GM21515 (cell line): ENCODE measurements at regions not wholly inside any gene's neighbourhood (a gene's known extent, or its start where the extent isn't known, plus 50 kb on each side); places are given as distances from the start of the nearest gene placed in this dataset.

Experiments used
- ATAC-seq: cut with Tn5 transposase; IDR thresholded peaks from one replicate; pipeline ENCODE4 v1.9.1; 2021; ENCODE audit not compliant: unreplicated experiment

DNA sequence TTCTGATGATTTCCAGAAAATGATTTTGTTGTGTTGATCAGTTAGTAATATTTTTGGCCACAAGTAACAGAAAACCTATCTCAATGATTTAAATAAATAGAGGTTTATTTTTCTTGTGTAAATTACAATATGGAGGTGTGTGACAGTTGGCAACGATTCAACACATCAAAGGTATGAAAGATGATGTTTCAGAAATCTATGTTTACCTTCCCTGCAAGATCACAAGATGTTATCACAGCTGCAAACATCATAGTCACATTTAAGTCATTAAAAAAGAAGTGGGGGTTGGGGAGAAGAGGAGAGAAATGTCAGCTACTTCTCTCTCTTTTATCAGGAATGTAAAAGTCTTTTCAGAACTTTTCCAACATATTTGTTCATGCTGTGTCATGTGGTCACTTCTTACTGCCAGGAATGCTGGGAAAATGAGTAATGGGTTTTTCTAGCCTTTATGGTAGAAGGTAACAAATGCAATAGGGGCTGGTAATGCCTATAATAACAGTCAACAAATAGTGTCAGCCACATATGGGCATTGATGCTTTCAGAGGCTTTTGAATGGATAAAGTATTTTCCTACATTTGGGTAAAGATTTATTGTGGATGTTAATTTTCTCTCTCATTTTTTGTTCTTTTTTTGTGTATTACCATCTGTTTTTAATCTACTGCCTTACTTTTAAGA lies 742.7 kb downstream of the TLE1 start:
- ATAC-seq, result no peak

DNA sequence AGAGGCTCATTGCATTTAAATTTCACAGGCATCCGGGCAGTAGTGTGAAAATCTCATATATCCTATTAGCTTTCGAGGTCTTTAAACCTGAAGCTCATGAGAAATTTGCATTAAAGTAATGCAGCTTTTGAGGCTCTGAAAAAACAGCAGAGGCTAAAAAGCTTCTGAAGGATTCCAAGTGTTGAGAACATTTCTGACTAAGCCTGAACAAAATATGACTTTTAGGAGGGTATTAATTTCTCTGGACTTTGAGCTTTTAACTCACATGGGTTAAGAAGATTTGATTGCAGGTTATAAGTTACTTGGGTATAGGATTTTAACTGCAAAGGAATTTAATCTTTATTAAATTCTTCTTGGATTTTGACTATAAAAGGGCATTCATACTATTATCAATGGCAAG lies 743.9 kb downstream of the TLE1 start:
- ATAC-seq, result no peak

DNA sequence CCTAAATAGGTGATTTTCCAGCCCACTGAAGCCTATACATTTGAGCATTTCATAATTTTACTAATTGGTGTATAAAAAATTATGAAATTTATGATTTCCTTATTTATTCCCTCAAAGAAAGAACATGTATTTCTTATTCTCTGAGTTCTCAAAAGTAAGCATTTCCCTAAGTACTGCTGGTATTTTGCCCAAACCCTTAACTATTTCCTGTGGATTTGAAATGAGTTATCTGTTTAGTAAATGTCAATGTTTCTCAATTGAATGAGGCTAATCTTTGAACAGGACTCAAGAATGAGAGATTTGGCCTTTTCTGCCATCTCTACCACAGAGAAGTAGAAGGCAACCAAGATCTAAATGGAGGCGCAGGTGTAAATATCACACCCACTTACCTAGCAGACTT lies 751.7 kb downstream of the TLE1 start:
- ATAC-seq, result no peak

DNA sequence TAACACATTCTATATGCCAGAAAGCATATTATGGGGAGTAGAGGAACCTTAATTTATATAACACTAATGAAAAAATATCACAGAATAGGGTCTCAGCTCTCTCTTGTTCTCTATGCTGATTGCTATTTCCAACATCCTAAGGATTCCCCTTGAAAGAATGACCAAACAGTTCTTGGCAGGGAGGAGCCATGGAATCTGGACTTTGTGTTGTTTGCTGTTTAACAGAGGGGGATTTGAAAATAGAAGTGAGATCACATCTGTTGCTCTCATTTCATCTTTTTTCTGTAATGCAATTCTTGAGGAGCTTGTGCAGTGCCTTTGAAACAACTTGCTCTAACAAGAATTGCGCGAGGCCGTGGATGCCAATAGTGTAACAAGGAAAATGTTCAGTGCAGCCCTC lies 755.3 kb downstream of the TLE1 start:
- no peak for ATAC-seq

DNA sequence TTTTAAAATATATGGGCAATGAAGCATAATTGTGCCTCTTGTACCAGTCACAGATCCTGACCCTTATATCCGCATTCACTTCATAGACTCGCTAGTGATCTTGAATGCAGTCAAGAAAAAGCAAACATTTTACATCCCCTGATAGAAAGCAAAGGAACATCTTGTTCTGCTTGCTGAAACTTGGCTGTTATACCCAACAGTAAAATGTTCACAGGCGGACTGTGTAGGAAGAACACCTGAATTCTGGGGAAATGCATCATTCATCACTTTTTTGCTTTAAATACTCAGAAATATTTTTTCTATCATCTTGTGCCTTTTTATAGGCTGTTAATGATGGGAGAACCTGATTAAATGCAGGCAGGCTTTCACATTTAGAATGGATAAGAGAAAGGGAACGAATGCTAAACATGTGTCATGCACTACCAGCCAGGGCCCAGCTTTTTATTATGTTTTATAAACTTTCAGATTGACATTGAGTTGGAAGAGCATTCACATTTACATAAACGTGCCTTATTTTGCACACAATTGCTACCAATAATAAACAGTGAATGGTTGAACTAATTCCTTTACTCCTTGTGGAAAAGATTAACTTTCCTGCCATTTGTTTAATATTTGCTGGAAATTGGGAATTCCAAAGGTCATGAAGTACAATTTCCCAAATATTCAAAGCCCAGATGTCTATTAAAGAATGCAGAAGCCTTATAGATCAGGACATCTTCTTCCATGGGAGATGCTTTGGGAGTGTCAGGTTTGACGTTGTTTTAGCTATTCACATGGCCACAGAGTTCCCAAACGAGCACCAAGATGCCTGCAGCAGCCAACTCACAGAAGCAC lies 756.2 kb downstream of the TLE1 start:
- no peak for ATAC-seq

DNA sequence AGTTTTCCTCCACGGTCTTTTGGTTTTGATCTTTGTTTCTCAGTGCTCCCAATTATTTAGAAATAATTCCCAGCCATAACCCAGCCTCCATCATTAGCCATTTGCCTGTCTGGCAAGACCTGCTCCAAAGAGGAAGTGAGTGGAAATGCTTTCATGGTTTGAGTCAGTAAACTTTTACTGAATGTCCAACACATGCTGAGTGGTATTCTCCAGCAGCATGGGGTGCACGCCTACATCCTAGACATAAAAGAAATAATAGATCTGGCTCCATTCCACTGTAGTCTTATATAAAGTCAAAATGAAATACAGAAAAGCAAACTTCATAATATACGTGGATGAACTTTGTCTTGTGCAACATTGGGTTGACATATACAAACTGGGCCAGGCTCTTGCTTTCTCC lies 757.2 kb downstream of the TLE1 start:
- no peak for ATAC-seq

DNA sequence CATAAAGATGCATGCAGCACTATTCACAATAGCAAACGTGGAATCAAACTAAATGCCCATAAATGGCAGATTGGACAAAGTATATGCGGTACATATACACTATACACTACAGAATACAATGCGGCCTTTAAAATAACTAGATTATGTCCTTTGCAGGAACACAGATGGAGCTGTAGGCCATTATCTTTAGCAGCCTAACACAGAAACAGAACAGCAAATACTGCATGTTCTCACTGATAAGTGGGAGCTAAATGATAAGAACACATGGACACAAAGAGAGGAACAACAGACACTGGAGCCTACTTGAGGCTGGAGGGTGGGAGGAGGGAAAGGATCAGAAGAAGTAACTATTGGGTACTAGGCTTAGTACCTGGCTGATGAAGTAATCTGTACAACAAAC lies 758.2 kb downstream of the TLE1 start:
- no peak for ATAC-seq

DNA sequence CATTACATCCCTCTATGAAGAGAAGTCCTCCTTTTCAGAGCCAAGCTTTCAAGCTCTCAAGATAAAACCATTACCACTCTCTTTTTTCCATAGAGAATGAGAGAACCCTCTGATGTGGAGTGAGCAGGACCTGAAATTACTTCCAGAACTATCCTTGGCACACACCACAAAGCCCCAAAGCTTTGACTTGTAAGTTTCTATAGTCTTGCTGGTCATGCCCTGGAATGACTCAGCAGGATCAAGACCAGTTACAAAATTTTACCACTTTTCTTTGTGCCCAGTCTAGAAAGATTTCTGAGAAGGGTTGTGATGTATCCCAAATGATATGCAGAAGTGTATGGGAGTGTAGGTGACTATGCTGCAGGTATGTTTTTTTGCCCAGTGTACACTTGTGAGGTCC lies 760.6 kb downstream of the TLE1 start:
- no peak for ATAC-seq

DNA sequence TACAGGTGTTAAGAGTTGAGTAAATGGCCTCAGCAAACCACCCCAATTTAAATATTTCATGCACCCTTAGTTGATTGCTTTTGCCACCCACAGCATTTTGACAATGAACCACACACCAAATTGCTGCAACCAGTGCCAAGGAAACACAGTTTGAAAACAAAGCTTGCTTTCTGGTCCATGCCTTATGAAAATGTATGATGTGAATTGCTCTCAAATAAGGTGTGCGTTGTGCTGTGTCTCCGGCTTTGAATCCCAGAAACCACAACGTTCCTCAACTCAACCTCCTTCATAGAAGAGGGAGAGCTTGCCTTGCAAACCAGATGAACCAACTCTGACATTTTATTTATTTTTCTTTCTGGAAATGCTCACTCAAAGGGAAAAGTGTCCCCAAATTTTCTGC lies 762.7 kb downstream of the TLE1 start:
- ATAC-seq, result no peak

DNA sequence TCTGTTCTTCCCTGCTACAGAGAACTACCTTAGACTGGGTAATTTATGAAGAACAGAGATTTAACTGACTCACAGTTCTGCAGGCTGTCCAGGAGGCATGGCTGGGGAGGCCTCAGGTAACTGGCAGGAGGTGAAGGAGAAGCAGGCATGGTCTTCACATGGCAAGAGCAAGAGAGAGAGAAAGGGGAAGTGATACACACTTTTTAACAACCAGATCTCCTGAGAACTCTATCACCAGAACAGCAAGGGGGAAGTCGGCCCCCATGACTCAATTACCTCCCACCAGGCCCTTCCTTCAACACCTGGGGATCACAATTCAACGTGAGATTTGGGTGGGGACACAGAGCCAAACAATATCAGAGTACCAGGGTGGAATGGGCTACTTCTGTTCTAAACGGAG lies 766.8 kb downstream of the TLE1 start:
- ATAC-seq, result no peak

DNA sequence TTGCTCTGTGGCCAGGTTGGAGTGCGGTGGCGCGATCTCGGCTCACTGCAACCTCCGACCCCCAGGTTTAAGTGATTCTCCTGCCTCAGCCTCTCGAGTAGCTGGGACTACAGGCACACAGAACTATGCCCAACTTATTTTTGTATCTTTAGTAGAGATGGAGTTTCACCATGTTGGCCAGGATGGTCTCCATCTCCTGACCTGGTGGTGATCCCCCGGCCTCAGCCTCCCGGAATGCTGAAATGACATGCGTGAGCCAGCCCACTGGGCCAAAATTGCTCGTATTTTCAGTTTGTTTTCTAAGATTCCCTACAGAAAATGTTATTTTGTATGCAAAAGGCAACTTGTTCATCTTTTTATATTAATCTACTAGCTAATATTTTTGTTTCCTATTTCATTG lies 782.6 kb downstream of the TLE1 start:
- ATAC-seq, result no peak

DNA sequence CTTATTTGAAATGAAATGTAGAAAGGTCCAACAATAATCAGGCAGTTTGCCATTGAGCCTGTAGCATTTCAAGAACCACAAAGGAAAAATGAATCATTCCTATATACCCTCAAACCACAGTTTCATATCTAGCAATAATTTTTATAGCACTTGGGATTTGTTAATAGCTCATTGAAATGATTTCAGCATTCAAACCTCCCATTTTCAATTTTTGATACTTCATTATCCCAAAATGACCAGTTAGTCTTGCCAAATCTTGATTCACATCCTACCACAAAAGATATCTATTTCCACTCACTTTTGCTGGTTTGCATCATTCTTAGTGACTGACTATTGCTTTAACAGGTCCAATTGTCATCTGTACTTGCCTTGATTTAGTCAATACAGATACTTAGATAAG lies 790.1 kb downstream of the TLE1 start:
- no peak for ATAC-seq

DNA sequence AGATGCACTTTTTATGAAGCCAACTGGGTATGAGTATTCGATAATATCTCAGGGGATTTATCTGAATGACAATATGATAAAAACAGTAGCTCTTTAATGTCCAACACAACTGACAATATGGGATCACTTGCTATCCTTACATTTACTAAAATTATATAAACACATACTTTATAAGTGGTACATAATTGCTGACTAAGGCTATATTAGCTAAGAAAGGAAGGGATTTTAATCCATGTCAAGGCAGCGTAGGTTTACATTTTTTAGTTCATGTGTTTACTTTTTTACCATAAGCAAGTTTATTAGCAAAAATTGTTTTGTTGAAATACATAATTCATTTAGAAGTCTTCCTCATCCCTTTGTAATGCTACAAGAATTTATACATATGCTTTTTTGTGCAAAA lies 796.2 kb downstream of the TLE1 start:
- ATAC-seq, result no peak

DNA sequence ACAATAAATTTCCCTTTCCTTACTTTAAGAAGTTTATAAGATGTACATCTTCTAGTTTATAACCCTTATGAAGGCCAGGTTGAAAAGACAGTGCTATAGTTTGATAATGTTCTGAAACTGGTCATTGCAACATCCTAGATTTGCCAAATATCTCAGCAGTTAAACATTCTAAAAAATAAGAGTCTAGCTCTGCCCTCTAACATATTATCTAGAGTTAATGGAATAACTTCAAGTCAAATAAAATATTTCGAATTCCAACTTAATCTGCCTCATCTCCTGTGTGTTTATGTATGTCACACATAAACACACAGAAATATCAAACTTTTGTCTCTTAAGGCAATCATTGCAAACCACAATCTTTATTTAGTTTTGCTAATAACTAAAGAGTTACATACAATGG lies 796.6 kb downstream of the TLE1 start:
- no peak for ATAC-seq

DNA sequence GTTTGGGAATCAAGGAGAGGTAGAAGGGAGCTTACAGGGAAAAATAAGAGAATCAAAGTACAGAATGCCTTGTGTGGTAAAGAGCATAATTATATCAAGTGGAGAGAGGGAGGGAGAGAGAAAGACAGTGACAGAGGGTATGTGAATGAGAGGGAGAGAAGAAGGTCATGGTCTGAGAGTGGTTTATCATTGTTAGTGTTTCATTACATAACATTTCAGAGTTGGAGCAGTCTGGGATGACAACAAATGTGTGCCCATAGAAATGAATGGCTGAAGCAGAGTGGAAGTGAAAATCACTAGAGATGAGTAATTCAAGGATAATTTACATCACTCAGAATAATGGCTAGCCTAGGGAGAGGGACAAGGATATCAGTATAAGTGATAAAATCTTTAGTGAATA lies 799.2 kb downstream of the TLE1 start:
- no peak for ATAC-seq

DNA sequence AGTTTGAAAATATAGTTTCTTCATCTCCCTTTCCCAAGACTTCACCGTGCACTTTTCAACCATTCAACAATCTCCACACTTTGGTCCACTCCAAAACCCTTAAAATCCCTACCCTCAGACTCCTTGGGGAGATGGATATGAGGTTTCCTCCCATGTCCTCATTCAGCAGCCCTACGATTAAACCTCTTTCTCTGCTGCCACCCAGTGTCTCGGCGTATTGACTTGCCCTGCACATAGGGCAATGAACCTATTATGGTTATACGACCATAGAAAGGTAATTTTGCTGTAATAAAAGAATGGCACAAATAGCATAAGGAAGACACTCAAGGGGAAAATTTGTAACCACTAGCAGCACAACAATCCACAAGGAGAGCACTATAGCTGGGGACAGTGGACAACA lies 803.5 kb downstream of the TLE1 start:
- ATAC-seq, result no peak

DNA sequence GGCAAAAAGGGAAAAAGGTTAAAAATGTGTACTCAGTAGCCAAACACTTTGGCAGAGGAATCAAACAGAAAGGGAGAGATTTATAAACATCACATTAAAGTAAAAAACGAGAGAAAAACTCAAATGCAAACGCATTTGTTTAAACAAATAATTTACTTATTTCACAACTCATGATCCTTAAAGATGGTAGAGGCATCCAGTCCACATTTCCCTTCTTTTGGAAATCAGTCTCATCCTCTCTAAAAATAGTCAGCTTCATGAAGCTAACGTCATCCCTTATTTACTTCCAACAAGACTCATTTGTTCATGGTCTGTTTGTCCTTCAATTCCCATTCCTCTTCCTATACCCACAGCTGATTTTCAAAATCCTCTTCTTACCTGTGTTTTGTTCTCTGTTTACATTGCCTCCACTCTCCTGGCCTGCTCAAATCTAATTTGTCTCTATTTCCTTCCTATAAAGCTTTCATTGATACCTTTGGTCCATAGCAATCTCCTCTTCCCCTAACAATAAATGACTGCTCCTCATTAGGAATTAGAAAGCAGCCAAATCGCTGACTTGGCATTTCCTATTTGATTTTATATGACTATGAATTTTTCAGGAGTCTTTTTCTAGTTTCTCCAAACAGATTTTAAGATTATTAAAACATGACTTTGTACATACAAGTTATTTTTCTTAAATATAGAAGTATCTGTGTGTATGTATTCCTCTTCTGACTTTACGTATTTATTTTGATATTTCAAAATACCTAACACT lies 805.3 kb downstream of the TLE1 start:
- no peak for ATAC-seq

DNA sequence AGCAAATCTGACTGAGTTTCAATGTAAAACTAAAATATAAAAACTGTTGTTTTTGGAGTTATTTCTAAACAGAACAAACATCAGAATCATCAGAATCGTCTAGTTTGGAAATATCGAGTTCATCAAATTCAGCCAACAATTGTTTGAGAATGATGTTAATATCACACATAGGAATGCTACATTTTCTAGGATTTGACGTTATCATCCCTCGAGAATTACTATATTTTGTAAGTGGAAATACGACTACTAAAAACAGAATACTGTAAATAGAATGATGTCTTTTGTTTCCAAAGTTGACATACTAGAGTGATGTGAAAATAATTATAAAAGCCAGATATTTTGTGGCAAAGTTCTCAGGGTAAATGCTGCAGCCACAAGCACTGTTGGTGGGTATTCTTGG lies 805.9 kb downstream of the TLE1 start:
- ATAC-seq, result no peak

DNA sequence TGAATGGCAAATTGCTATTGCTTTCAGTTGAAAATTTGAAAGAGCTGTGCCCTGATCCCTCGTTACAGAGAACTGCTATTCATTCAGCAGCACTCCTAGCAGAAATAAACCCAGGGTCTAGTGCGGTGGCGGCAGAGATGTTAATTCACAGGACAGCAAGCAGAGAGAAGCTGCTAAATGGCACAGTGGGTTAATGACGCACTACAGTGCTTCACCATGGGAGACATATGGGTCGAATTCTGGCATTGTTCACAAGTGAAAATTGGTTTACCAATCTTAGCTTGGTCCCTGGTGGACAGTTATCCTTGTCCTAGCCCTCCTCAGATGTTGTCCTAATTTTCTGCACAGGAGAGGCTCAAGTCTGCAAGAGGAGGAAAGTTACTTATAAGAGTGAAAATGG lies 807.4 kb downstream of the TLE1 start:
- no peak for ATAC-seq

DNA sequence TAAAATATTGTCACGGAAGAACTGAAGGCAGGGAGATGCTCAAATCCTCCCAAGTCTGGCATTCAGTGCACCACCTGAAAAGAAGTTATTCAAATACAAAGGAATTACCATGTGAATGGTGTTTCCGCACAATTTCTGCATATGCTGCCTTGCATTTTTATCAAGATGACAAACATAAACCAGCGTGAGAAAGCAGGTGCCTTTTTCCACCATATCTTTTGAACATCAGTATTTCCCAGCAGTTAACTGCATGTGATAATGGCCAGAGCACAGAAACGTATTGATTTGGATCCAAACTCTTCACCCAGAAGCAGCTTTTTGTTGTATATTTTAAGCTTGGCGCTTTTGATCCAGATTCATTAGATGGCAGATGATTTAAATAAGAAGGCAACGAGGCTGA lies 808.0 kb downstream of the TLE1 start:
- ATAC-seq, result no peak

DNA sequence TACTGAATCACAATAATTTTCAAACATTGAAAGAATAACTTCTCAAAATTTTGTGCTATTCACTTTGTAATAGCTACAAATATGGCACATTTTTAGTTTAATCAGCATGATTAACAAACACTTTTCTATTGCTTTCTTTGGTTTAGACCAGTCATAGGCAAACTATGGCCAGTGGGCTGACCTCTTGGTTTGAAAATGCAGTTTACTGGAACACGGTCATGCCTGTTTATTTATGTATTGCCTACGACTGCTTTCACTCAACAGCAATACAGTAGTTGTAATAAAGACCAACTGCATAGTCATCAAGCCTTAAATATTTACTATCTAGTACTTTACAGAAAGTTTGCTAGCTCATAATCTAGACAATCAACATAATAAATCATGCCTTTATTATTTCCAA lies 810.8 kb downstream of the TLE1 start:
- ATAC-seq, result no peak

DNA sequence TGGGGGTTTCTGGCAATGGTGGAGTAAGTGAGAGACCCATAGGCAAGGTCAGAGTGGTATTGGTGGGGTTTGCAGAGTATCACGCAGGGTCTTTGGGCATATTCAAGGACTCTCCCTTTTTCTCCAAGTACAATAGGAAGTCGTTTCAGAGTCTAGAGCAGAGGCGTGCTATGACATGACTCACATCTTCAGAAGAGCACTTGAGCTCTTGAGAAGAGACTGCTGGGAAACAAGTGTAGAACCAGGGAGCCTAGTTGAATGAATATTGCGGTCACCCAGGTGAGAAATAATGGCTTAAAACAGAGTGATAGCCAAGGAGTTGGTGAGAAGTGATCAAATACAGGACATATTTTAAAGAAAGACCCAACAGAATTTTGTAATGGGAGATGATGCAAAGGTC lies 813.4 kb downstream of the TLE1 start:
- no peak for ATAC-seq
